H1 (cell line): ENCODE measurements at regions not wholly inside any gene's neighbourhood (a gene's known extent, or its start where the extent isn't known, plus 50 kb on each side); places are given as distances from the start of the nearest gene placed in this dataset.

Experiments
- BCL11A ChIP-seq, 2 experiments: IDR thresholded peaks; one replicate each; pipeline ENCODE4 v1.6.1; 2011; ENCODE audit warnings: low read depth in 2 of 2, low read length in 2 of 2, mild to moderate bottlenecking in 2 of 2
- CEBPB ChIP-seq: IDR thresholded peaks from 2 replicates; pipeline ENCODE4 v1.6.1; 2012; ENCODE audit warnings: low read depth, low read length
- MAX ChIP-seq: IDR thresholded peaks from 2 replicates; pipeline ENCODE4 v1.6.1; 2012; ENCODE audit warnings: inconsistent platforms
- RAD21 ChIP-seq, 2 experiments: IDR thresholded peaks in 1 of 2; conservative IDR thresholded peaks in 1 of 2; 2 replicates each; pipeline ENCODE4 v1.6.1; 2011; ENCODE audit warnings: low read depth in 2 of 2, low read length in 2 of 2, improper control_type of control experiment in 1 of 2, inconsistent platforms in 1 of 2, mild to moderate bottlenecking in 1 of 2, moderate library complexity in 1 of 2
- TF ChIP-seq, protein P1 (sequence below): fragments of 300-600 bp; sonication (generic); IDR thresholded peaks from 2 replicates; pipeline ENCODE4 v1.7.1; 2012; ENCODE audit warnings: low read length, moderate library complexity, mild to moderate bottlenecking, inconsistent platforms; ENCODE audit not compliant: insufficient replicate concordance

DNA sequence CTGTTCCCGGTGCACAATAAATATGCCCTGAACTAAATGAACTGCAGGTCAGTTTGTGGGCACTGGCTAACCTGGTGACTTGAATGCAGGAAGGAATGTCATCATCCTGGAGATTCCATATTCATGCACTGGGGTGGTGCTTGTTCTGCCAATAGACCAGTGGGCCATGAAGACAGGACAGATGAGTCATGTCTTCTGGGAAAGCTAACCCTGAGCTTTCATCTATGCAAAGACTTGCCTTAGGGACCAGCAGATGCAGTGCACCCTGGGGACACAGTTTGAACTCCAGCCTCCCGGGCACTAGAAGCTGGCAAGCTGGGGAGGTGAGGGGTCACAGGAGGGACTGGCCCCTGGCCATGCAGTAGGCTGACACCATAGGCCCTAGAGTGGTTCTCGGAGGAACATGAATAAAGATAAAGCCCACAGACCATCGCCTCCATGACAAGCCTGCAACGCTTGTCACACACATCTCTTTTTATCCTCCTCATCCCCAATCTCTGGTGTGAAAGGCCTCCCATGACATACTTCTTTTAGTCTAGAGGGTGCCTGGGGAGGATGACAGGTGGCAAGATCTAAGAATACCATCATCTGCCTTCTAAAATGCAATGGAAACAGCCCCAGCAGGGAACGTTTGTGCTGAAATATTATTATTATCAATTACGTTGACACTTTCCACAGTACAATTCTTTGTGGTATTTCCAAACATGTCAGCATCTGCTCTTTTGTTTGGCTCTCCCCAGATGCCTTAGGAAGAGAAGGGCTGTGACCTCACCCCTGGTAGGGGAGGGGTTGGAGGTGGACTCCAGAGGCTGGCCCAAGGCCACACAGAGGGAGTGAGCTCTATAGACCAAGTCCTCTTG is 267.4 kb upstream of the RAB6C start (continued):
- TF ChIP-seq, protein P1, sequence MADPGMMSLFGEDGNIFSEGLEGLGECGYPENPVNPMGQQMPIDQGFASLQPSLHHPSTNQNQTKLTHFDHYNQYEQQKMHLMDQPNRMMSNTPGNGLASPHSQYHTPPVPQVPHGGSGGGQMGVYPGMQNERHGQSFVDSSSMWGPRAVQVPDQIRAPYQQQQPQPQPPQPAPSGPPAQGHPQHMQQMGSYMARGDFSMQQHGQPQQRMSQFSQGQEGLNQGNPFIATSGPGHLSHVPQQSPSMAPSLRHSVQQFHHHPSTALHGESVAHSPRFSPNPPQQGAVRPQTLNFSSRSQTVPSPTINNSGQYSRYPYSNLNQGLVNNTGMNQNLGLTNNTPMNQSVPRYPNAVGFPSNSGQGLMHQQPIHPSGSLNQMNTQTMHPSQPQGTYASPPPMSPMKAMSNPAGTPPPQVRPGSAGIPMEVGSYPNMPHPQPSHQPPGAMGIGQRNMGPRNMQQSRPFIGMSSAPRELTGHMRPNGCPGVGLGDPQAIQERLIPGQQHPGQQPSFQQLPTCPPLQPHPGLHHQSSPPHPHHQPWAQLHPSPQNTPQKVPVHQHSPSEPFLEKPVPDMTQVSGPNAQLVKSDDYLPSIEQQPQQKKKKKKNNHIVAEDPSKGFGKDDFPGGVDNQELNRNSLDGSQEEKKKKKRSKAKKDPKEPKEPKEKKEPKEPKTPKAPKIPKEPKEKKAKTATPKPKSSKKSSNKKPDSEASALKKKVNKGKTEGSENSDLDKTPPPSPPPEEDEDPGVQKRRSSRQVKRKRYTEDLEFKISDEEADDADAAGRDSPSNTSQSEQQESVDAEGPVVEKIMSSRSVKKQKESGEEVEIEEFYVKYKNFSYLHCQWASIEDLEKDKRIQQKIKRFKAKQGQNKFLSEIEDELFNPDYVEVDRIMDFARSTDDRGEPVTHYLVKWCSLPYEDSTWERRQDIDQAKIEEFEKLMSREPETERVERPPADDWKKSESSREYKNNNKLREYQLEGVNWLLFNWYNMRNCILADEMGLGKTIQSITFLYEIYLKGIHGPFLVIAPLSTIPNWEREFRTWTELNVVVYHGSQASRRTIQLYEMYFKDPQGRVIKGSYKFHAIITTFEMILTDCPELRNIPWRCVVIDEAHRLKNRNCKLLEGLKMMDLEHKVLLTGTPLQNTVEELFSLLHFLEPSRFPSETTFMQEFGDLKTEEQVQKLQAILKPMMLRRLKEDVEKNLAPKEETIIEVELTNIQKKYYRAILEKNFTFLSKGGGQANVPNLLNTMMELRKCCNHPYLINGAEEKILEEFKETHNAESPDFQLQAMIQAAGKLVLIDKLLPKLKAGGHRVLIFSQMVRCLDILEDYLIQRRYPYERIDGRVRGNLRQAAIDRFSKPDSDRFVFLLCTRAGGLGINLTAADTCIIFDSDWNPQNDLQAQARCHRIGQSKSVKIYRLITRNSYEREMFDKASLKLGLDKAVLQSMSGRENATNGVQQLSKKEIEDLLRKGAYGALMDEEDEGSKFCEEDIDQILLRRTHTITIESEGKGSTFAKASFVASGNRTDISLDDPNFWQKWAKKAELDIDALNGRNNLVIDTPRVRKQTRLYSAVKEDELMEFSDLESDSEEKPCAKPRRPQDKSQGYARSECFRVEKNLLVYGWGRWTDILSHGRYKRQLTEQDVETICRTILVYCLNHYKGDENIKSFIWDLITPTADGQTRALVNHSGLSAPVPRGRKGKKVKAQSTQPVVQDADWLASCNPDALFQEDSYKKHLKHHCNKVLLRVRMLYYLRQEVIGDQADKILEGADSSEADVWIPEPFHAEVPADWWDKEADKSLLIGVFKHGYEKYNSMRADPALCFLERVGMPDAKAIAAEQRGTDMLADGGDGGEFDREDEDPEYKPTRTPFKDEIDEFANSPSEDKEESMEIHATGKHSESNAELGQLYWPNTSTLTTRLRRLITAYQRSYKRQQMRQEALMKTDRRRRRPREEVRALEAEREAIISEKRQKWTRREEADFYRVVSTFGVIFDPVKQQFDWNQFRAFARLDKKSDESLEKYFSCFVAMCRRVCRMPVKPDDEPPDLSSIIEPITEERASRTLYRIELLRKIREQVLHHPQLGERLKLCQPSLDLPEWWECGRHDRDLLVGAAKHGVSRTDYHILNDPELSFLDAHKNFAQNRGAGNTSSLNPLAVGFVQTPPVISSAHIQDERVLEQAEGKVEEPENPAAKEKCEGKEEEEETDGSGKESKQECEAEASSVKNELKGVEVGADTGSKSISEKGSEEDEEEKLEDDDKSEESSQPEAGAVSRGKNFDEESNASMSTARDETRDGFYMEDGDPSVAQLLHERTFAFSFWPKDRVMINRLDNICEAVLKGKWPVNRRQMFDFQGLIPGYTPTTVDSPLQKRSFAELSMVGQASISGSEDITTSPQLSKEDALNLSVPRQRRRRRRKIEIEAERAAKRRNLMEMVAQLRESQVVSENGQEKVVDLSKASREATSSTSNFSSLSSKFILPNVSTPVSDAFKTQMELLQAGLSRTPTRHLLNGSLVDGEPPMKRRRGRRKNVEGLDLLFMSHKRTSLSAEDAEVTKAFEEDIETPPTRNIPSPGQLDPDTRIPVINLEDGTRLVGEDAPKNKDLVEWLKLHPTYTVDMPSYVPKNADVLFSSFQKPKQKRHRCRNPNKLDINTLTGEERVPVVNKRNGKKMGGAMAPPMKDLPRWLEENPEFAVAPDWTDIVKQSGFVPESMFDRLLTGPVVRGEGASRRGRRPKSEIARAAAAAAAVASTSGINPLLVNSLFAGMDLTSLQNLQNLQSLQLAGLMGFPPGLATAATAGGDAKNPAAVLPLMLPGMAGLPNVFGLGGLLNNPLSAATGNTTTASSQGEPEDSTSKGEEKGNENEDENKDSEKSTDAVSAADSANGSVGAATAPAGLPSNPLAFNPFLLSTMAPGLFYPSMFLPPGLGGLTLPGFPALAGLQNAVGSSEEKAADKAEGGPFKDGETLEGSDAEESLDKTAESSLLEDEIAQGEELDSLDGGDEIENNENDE = no peak
- TF ChIP-seq RAD21 (IDR thresholded peaks at IDR 0.05 in 1 of 2, conservative IDR thresholded peaks at IDR 0.05 in 1 of 2; ENCODE audit: low read depth in 2 of 2, low read length in 2 of 2) (no peak), BCL11A (IDR thresholded peaks at IDR 0.05; ENCODE audit: low read depth in 2 of 2, low read length in 2 of 2) (no peak), CEBPB (no peak), MAX (no peak)
